ENCODE measurements at regions not wholly inside any gene's neighbourhood (a gene's known extent, or its start where the extent isn't known, plus 50 kb on each side); places are given as distances from the start of the nearest gene placed in this dataset.

DNA sequence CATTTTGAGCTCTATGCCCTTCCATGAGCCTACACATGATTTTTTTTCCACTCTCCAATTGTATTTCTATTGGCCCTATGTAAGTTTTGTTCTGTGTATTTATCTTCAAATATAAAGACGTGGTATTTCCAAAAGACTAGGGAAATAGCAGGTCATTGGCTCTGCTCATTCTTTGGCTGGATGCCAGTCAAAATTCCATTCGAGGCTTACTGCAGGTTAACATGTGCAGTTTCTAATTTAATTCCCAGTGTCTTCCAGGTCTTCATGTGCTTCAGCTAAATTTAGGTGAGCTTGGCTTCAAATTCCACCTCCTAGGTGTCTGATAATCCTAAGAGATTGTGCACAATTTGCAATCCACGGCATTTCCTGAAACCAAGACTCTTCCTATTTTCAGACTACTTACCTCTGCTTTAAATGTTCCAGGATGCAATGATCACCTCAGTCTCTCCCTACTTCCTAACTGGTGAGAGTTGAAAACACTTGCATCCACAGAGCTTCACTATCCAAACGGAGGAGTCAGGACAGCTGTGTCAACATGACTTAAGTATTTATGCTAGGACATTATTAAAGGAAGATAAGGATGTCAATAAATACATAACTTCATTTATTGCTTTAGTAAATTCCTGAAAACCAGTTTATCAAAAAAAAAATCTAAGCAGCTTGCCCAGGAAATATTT is 236.1 kb downstream of the COL12A1 start:
- H3K9ac ChIP-seq (ENCODE audit: low read length) = no peak overlapping the region
- no peak overlapping the region for H2AFZ ChIP-seq (ENCODE audit: low read length)
- H3K27me3 ChIP-seq (ENCODE audit: insufficient read depth, low read length) = no peaks in the 10 kb centered on the region
- H3K9me2 ChIP-seq (ENCODE audit: low read depth, low read length) = no peaks in the 10 kb centered on the region
- H3K4me2 ChIP-seq (ENCODE audit: low read length) = no peak overlapping the region
- H3K36me3 ChIP-seq (ENCODE audit: insufficient read depth, low read length) = no peaks in the 10 kb centered on the region
- no peak overlapping the region for H3K27ac ChIP-seq (ENCODE audit: low read depth, low read length, poor library complexity, severe bottlenecking)
- no peaks in the 10 kb centered on the region for H3K4me1 ChIP-seq (ENCODE audit: insufficient read depth, low read length, severe bottlenecking)
- H3K4me3 ChIP-seq (ENCODE audit: low read depth, low read length, poor library complexity, severe bottlenecking) = no peak overlapping the region
- no peak for TF ChIP-seq EZH2 (IDR thresholded peaks at IDR 0.05; ENCODE audit: borderline replicate concordance, low read length)
- TF ChIP-seq CTCF (IDR thresholded peaks at IDR 0.05; ENCODE audit: low read length) = no peak
- no peaks in the 10 kb centered on the region for H3F3A ChIP-seq (ENCODE audit: insufficient read depth, low read length)
- no peaks in the 10 kb centered on the region for H3K9me3 ChIP-seq (ENCODE audit: low read length)
- H3K79me2 ChIP-seq (ENCODE audit: insufficient read depth, low read length) = no peaks in the 10 kb centered on the region
- H4K20me1 ChIP-seq (ENCODE audit: insufficient read depth, low read length) = no peaks in the 10 kb centered on the region

DNA sequence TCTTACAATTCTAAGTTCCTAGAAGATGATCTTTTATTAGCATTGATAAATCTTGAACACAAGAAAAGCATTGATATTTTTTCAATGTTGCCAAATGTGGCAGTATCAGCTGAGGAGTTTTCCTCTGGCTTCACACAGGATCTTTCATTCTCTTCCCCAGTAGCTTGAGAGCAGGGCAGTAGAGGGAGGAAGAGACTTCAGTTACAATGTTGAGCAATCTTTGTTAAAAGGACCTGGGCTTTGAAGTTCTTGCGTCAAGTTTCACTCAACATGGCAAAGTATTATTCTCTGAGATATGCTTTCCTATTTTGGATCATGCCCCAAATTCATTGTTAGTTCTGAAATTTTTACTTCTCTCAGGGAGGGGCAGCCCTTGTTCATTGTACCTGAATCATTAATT is 238.0 kb downstream of the COL12A1 start:
- no peaks in the 10 kb centered on the region for H3K79me2 ChIP-seq (ENCODE audit: insufficient read depth, low read length)
- TF ChIP-seq EZH2 (IDR thresholded peaks at IDR 0.05; ENCODE audit: borderline replicate concordance, low read length) (no peak), CTCF (IDR thresholded peaks at IDR 0.05; ENCODE audit: low read length) (no peak)
- H3K9ac ChIP-seq (ENCODE audit: low read length) = no peak overlapping the region
- no peaks in the 10 kb centered on the region for H4K20me1 ChIP-seq (ENCODE audit: insufficient read depth, low read length)
- H3K4me3 ChIP-seq (ENCODE audit: low read depth, low read length, poor library complexity, severe bottlenecking) = no peak overlapping the region
- H3K4me2 ChIP-seq (ENCODE audit: low read length) = no peak overlapping the region
- no peaks in the 10 kb centered on the region for H3F3A ChIP-seq (ENCODE audit: insufficient read depth, low read length)
- H3K4me1 ChIP-seq (ENCODE audit: insufficient read depth, low read length, severe bottlenecking) = no peaks in the 10 kb centered on the region
- H3K27ac ChIP-seq (ENCODE audit: low read depth, low read length, poor library complexity, severe bottlenecking) = no peak overlapping the region
- no peaks in the 10 kb centered on the region for H3K9me2 ChIP-seq (ENCODE audit: low read depth, low read length)
- H2AFZ ChIP-seq (ENCODE audit: low read length) = no peak overlapping the region
- H3K36me3 ChIP-seq (ENCODE audit: insufficient read depth, low read length) = no peaks in the 10 kb centered on the region
- H3K27me3 ChIP-seq (ENCODE audit: insufficient read depth, low read length) = no peaks in the 10 kb centered on the region
- H3K9me3 ChIP-seq (ENCODE audit: low read length) = no peaks in the 10 kb centered on the region

GRCh38 chr6:74966712-74967111 is 239.1 kb downstream of the COL12A1 start:
- H3K79me2 ChIP-seq (ENCODE audit: insufficient read depth, low read length) = no peaks in the 10 kb centered on the region
- no peak overlapping the region for H3K4me3 ChIP-seq (ENCODE audit: low read depth, low read length, poor library complexity, severe bottlenecking)
- no peaks in the 10 kb centered on the region for H3K9me2 ChIP-seq (ENCODE audit: low read depth, low read length)
- H4K20me1 ChIP-seq (ENCODE audit: insufficient read depth, low read length) = no peaks in the 10 kb centered on the region
- no peaks in the 10 kb centered on the region for H3K36me3 ChIP-seq (ENCODE audit: insufficient read depth, low read length)
- H3K4me2 ChIP-seq (ENCODE audit: low read length) = no peak overlapping the region
- no peaks in the 10 kb centered on the region for H3K4me1 ChIP-seq (ENCODE audit: insufficient read depth, low read length, severe bottlenecking)
- H3K9me3 ChIP-seq (ENCODE audit: low read length) = no peaks in the 10 kb centered on the region
- no peak for TF ChIP-seq CTCF (IDR thresholded peaks at IDR 0.05; ENCODE audit: low read length)
- no peak for TF ChIP-seq EZH2 (IDR thresholded peaks at IDR 0.05; ENCODE audit: borderline replicate concordance, low read length)
- H3F3A ChIP-seq (ENCODE audit: insufficient read depth, low read length) = no peaks in the 10 kb centered on the region
- H3K9ac ChIP-seq (ENCODE audit: low read length) = no peak overlapping the region
- H3K27ac ChIP-seq (ENCODE audit: low read depth, low read length, poor library complexity, severe bottlenecking) = no peak overlapping the region
- no peak overlapping the region for H2AFZ ChIP-seq (ENCODE audit: low read length)
- no peaks in the 10 kb centered on the region for H3K27me3 ChIP-seq (ENCODE audit: insufficient read depth, low read length)
